Hepatocyte (in vitro differentiated cells): ENCODE measurements at regions not wholly inside any gene's neighbourhood (a gene's known extent, or its start where the extent isn't known, plus 50 kb on each side); places are given as distances from the start of the nearest gene placed in this dataset.

Source experiments
- CTCF ChIP-seq: fragments of 200-600 bp; sonication (generic); IDR thresholded peaks from 2 replicates; pipeline ENCODE4 v1.5.1; 2016; ENCODE audit warnings: antibody characterized with exemption, mild to moderate bottlenecking; ENCODE audit not compliant: poor library complexity
- EZH2 ChIP-seq: fragments of 200-600 bp; sonication (generic); IDR thresholded peaks from 2 replicates; pipeline ENCODE4 v1.6.1; 2016; ENCODE audit warnings: antibody characterized with exemption, mild to moderate bottlenecking, borderline replicate concordance
- EZH2phosphoT487 ChIP-seq: fragments of 200-600 bp; sonication (generic); IDR thresholded peaks from one replicate; pipeline ENCODE4 v1.6.1; 2018; ENCODE audit warnings: antibody characterized with exemption, mild to moderate bottlenecking, low read depth, moderate library complexity; ENCODE audit not compliant: unreplicated experiment, severe bottlenecking

- TF ChIP-seq EZH2phosphoT487 = no peak
- TF ChIP-seq CTCF = no peak
- TF ChIP-seq EZH2 = no peak
Observed at GRCh38 chrX:148372925-148373324, 127.5 kb upstream of the AFF2 start.
